ENCODE measurements at regions not wholly inside any gene's neighbourhood (a gene's known extent, or its start where the extent isn't known, plus 50 kb on each side); places are given as distances from the start of the nearest gene placed in this dataset.

- Histone ChIP-seq H3K4me3 (no peak overlapping the region), H3K36me3 (no peaks in the 10 kb centered on the region), H3K27me3 (no peaks in the 10 kb centered on the region), H3K4me1 (ENCODE audit: low read depth) (no peaks in the 10 kb centered on the region), H3K9me3 (ENCODE audit: low read depth) (no peaks in the 10 kb centered on the region), H3K27ac (no peak overlapping the region)
- DNase-seq (ENCODE audit: low read depth in 1 of 2, low spot score in 1 of 2) = no peak
- TF ChIP-seq CTCF (IDR thresholded peaks at IDR 0.05; ENCODE audit: low read depth, low read length) = no peak
These were observed 470.8 kb downstream of the SLC16A7 start for GRCh38 chr12:60066655-60067054.

- no peak overlapping the region for H3K4me3 ChIP-seq
- H3K27ac ChIP-seq = no peak overlapping the region
- H3K36me3 ChIP-seq = no peaks in the 10 kb centered on the region
- TF ChIP-seq CTCF (IDR thresholded peaks at IDR 0.05; ENCODE audit: low read depth, low read length) = no peak
- no peak for DNase-seq (ENCODE audit: low read depth in 1 of 2, low spot score in 1 of 2)
- H3K4me1 ChIP-seq (ENCODE audit: low read depth) = no peaks in the 10 kb centered on the region
- H3K27me3 ChIP-seq = no peaks in the 10 kb centered on the region
- no peaks in the 10 kb centered on the region for H3K9me3 ChIP-seq (ENCODE audit: low read depth)
These were observed 474.7 kb downstream of the SLC16A7 start for GRCh38 chr12:60070552-60070951.

- DNase-seq (ENCODE audit: low read depth in 1 of 2, low spot score in 1 of 2) = no peak
- TF ChIP-seq CTCF (IDR thresholded peaks at IDR 0.05; ENCODE audit: low read depth, low read length) = no peak
- Histone ChIP-seq H3K36me3 (no peaks in the 10 kb centered on the region), H3K4me1 (ENCODE audit: low read depth) (no peaks in the 10 kb centered on the region), H3K27ac (no peak overlapping the region), H3K9me3 (ENCODE audit: low read depth) (no peaks in the 10 kb centered on the region), H3K27me3 (no peaks in the 10 kb centered on the region), H3K4me3 (no peak overlapping the region)
These were observed 475.9 kb downstream of the SLC16A7 start for GRCh38 chr12:60071759-60072191.

- Histone ChIP-seq H3K4me3 (no peak overlapping the region), H3K4me1 (ENCODE audit: low read depth) (no peaks in the 10 kb centered on the region), H3K36me3 (no peaks in the 10 kb centered on the region), H3K27ac (no peak overlapping the region), H3K27me3 (no peaks in the 10 kb centered on the region), H3K9me3 (ENCODE audit: low read depth) (no peaks in the 10 kb centered on the region)
- no peak for TF ChIP-seq CTCF (IDR thresholded peaks at IDR 0.05; ENCODE audit: low read depth, low read length)
- DNase-seq (ENCODE audit: low read depth in 1 of 2, low spot score in 1 of 2) = peak in 1 of 2 donors; percentile 0
These were observed 477.1 kb downstream of the SLC16A7 start for GRCh38 chr12:60072911-60073310.

GRCh38 chr12:60075091-60075490, 479.3 kb downstream of the SLC16A7 start:
- H3K4me3 ChIP-seq = no peak overlapping the region
- H3K36me3 ChIP-seq = no peaks in the 10 kb centered on the region
- H3K27me3 ChIP-seq = no peaks in the 10 kb centered on the region
- no peaks in the 10 kb centered on the region for H3K4me1 ChIP-seq (ENCODE audit: low read depth)
- H3K27ac ChIP-seq = no peak overlapping the region
- no peak for DNase-seq (ENCODE audit: low read depth in 1 of 2, low spot score in 1 of 2)
- no peaks in the 10 kb centered on the region for H3K9me3 ChIP-seq (ENCODE audit: low read depth)
- no peak for TF ChIP-seq CTCF (IDR thresholded peaks at IDR 0.05; ENCODE audit: low read depth, low read length)

- Histone ChIP-seq H3K9me3 (ENCODE audit: low read depth) (no peaks in the 10 kb centered on the region), H3K4me3 (no peak overlapping the region), H3K36me3 (no peaks in the 10 kb centered on the region), H3K27ac (no peak overlapping the region), H3K27me3 (no peaks in the 10 kb centered on the region), H3K4me1 (ENCODE audit: low read depth) (no peaks in the 10 kb centered on the region)
- TF ChIP-seq CTCF (IDR thresholded peaks at IDR 0.05; ENCODE audit: low read depth, low read length) = no peak
- DNase-seq (ENCODE audit: low read depth in 1 of 2, low spot score in 1 of 2) = no peak
These were observed 482.2 kb downstream of the SLC16A7 start for GRCh38 chr12:60078026-60078425.
